ENCODE measurements at regions not wholly inside any gene's neighbourhood (a gene's known extent, or its start where the extent isn't known, plus 50 kb on each side); places are given as distances from the start of the nearest gene placed in this dataset.
"Not testable (repeated sequence)": the region's sequence is repeated elsewhere in the genome, so short reads cannot be mapped to it uniquely, and the experiment has no call there.

DNA sequence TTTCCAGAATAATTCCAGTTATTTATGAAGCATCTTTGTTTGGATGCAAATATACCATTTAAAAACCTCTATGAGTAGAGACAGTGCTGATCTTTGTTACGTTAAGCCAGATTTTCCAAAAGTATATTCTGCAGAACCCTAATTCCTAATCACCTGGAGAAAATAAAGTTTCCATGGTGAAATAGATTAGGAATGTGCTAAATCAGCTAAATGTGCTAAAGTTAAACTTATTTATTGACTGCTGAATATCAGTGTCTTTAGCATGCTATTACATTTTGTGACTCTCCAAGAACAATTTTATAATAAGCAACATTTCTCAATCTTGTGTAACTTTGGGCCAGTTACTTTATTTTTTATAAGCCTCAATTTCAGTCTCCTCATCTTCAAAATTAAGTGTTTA, 196.3 kb upstream of the NFIA start:
- no peak for DNase-seq

DNA sequence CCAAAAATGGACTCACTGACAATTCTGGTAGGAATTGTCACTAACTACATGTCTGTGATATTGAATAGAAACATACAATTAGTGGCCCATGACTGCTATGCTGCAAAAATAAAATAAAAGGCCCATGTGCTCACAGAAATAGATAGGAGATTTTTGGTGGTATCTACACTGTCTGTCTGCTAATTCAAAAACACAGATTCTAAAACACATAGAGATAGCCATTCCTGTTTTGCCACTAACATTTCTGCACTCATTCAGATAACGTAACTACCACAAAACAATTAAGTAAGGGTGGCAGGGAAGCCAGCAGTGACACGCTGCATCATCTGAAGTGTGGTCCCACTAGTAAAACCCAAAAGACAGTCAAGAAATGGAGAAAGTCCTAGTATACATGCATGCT, 202.2 kb upstream of the NFIA start:
- no peak for DNase-seq

DNA sequence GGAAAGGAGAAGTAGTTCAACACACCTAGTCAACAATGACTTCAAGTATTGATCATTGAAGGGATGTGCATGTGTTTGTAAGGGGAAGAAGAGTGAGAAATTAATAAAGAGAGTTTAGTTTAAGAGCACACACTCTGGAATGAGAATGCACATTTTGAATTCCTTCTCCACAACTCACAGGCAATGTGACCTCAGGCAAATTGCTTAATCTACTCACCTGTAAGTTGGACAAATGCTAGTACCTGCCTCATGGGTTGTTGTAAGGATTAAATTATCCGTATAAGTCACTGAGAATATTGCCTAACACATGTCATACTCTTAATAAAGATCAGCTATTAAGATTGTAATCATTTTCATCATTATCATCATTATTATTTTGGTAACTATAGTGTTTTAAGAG, 204.0 kb upstream of the NFIA start:
- no peak for DNase-seq

DNA sequence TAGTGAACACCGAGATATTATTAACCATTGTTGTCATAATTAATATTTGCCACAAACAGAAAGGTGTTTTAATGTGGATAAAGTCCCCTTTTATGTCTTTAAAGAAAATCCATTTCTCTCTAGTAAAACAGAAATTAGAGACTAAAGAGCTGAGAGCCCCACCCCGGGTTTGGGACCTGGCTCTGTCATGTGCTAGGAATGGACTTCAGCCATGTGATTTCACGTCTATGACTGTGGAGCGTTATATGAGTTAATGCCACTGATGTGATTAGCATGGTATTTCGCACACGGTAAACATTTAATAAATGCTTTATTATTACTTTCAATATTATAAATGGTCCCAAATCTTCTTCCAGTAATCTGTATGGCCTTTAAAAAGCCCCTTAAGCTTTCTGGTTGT, 205.0 kb upstream of the NFIA start:
- DNase-seq: no peak

DNA sequence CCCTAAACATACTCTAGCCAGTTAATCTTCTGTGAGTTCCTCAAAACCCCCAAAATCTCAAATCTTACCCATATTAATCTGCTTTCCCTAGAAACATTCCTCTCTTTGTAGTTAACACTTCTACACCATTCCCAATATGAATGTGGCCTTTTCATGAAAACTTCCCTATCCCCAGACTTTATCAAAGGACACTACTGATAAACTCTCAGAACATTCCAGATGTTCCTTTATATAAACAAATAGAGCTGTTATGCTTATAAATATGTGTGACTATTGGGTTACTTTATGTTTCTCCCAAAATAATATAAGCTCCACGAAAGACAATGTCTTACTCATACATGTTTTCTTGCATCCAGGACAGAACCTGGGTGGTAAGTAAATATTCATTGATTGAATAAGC, 205.4 kb upstream of the NFIA start:
- DNase-seq: no peak

DNA sequence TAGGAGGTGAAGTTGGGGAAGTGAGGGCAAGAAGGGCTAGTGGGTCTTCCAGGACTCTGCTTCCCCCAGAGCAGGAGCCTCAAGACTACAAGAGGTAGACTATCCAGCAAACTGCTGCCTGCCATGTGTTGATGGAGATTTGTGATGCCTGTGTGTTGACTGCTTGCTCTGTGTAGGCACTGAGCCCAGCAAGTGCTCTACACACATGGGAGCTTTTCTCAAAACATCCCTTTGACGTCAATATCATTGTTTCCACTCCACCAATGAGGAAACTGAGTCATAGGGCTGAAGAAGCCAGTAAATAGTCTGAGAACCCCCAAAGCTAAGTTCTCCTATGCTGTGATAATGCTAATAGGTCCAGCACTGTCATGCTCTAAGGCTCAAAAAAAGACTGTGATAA, 207.2 kb upstream of the NFIA start:
- no peak for DNase-seq

DNA sequence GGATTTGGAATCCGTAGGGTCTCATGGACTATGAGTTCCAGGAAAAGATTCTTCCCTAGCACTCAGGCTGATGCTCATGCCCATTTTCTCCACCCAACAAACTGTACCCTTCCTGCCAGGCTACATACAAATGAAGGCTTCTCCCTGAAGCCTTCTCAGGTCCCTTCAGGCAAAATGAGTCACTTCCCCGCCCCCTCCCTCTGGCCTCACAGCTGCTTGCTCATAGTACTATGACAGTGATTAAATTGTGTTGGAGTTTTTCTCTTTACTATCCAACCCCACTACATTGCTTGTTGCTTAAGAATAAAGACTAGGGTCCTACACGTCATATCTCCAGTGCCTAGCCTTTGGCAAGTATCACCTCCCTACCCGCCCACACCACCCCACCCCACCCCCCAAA, 207.6 kb upstream of the NFIA start:
- no peak for DNase-seq

DNA sequence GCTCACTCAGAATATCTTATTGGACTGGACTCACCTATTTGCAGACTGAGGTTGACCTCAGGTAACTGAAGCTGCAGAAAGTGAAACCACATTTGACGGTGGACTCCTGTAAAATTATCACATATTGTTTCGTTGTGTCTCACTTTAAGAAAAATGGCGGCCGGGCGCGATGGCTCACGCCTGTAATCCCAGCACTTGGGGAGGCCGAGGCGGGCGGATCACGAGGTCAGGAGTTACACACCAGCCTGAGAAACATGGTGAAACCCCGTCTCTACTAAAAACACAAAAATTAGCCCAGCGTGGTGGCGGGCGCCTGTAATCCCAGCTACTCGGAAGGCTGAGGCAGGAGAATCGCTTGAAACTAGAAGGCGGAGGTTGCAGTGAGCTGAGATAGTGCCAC, 209.0 kb upstream of the NFIA start:
- DNase-seq: not testable (repeated sequence)

DNA sequence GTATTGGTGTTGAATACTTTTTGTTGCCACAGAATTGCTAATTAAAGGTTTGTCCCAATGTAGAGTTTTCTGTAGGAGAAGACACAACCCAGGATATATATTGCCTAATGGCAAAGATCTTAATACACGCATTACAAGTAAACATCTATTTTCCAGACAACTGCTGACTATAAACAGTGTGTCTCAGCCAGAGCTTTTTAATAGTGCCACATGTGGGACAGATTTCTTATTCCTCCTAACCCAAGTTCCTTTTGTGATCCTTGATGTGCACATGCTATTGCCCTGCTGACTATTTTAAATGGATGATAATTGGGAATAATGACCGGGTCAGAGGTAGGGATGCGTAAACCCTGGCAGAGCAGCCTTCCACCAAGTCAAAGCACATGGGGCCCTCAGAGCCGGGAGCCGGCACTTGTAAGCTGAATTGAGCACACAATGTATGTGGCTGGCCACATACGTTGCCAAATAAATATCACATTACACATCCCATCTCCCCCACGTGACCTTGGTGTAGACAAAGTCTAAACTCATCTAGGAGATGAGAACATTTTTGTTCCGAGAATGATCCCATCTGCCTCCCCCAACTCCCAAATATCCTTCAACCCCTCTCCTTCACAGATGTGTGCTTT, 209.8 kb upstream of the NFIA start:
- no peak for DNase-seq

DNA sequence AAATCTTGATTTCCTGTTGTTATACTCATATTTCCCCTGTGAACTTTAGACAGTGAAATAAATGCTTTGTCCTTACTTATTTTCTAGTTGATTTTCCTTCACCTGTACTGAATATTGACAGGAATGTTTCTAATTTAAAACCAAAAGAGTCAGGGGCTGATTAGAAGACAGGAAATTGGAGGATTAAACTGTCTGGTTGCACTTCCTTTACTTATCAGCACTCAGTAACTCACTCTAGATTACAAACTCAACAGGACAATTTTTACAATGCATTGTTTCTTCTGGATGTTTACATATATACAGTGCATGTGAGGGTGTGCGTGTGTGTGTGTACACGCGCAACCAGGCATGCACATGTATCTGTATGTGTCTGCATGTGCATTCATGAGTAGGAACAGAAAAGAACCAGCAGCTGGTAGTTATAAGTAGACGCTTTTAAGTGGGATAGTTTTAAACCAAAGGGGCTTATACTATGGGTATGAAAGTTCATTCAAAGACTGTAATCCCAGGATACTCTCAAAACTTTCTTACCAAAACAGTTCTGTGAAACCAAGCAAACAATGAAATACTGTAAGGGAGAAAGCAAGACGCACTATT, 212.0 kb upstream of the NFIA start:
- DNase-seq: no peak

DNA sequence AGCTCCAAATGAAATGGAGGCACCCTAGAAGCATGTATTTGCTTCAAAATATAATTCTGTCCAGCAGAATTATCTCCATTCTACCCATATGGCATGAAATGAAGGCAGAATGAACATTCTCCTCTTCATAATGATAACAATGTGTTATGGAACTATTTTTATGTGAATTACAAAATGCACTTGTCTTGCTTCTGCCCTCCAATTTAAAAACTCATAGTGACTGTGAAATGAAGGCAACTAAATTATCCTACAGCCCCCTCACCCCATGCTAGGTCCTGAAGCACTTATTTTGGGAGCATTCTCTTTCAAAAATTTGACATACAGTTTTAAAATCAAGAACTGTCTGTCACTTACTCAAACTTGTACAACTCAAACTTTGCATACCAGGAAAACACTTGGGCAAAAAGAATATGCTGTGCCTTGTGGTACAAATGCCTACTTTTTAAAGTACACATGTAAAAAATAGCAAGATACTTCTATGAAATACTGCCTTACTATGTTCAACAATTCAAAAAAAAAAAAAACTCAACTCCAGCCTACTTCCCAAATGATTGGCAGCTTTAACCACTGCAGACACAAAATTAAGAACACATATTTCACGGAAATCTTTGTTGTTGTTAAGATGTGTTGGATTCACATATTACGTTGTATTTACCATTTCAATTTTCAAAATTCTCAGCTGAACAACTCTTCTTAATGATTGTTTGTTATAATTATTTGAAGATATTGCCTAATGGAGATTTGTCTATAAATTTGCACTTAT, 213.3 kb upstream of the NFIA start:
- DNase-seq: no peak

DNA sequence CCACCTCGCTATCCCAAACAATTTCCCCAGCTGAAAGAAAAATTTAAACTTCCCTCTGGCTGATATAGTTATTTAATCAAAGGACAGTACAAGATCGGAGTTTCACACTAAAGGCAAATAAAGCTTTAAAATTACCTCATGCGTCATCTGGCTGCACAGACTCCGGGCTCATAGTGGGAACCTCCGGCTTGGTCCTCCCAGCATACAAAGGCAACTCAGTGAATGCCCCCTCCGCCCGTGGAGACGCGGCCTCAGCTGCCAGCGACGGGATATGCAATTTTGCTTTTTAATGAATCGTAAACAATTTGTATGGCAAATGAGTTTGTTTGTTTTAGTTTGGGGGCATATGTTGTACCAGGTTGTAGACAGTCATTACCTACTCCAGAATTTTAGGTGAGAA, 214.6 kb upstream of the NFIA start:
- DNase-seq: no peak

DNA sequence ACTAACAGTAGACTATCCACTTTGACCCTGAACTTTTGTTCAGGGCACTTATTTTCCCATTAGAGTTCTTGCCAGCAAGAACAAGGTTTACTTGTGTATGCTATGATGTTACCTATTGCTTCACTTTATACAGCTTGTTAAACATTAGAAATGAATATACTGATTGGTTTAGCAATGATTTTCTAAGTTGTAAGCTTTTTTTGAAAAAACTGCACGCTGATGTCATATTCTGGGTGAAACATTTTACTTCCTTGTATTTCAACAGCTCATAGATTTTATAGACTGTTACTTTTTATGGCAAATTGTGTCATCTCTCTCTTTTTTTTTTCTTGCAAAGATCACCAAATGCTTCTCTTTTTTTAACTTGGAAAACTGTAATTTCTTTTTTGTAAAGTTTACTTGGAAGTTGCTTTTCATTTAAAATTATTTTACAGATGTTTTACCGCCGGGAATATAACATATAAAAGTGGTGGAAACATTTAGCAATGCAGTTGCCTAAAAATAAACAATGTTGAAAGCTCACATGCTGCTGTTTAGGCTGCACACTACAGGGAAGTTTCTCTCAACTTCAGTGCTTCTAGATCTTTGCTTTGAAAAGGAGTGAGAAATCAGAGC, 215.3 kb upstream of the NFIA start:
- no peak for DNase-seq

DNA sequence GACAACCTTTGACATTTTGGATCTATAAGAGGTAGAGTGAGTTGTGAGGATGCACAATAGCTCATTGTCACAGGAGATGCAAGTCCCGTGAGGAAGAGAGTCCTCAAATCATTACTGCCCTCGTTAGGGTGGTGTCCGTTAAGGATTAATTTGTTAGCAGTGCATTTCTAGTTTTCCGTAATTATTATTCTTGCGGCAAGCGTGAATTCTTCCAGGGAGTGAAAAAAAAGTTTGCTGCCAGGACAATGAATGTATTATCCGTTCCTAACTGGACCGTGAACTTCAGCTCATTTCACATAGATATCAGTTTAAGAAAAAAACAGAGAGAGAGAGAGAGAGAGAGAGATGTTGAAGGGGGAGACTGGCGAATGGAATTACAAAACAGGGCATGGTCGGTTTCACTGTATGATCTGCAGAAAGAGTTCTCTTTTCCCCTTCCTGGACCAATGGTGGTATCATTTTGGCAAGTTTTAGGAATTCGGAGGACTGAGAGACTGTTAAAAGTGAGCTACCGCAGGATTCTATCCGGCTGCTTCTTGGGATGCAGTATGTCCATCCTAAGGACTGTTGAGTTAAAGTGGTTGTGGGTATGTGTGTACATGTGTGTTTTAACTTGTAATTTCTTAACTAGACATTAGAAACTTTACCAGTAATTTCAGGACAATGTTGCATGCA, 216.0 kb upstream of the NFIA start:
- no peak for DNase-seq

DNA sequence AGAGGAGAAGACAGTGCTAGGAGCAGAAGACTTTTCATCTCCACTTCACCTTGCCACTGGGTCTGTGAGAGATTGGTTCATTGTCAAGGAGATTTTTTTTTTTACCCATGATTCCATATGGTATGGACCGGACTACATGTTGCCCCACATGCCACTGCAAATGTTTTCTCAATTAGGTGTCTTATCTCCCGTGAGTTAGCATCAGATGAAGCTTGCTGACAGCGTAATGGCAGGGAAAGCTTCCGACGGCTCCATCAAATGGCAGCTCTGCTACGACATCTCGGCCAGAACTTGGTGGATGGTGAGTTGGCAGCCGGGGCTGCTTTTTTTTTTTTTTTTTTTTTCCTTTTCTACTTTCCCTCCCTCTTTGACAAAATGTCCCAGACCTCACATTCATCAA, 217.2 kb upstream of the NFIA start:
- no peak for DNase-seq

DNA sequence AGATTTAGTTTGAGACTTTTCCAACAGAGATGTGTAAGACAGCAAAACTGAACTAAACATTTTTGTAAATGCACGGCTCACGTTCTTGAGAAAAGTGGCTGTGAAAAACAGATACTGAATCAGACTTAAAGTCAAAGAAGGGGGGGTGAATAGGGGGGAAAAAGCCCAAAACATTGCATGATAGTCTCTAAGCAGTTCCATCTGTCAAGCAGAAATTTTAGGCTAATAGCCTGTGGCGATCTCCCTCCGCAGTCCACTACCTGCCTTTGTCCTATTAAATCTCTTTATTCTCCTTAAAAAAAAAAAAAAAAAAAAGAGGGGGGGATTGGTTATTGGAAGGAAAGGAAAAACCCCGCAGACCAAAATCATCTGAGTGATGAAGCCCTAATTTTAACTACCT, 217.6 kb upstream of the NFIA start:
- no peak for DNase-seq

DNA sequence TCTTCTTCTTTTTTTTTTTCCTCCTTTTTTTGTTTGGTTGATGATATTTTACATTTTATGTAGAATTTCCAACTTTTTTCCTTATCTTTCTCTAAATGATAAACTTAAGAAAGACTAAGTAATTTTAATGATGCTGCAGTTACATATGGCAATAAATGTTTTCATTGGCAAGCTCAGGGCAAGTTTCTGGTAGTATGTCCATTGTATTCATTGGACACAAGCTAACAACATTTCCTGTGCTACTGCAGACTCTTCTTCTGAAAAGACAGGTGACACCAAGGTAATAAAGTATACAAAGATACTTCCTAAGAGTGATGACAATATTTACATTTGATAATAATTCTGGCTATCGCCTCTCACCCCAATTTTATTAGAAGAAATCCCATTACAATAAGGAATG, 219.2 kb upstream of the NFIA start:
- no peak for DNase-seq

DNA sequence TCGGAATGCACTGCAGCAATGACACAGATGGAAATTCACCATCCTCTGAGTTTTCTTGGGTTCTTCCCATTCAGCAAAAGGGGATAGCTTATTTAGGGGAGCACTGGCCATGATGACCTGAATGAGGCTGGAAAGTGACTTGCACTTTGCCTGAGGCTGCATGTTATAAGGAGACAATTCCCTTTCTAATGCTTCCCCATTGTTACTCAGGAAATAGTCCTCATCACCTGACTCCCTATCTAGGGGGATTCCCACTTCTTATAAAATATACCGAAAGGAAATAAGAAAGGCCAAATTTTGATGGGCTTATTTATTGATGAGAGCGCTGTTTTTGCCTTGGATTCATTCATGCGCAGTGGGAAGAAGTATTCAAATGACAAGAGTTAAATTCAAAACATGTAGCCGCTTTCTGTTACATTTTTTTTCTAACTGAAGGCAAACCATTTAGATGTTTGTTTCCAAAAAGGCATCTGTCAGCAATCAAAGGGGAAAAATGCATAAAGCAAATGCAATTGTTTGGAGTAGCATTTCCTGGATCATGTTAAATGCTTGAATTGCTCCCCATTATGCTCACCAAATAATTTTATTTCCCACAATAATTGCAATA, 220.3 kb upstream of the NFIA start:
- DNase-seq: no peak

DNA sequence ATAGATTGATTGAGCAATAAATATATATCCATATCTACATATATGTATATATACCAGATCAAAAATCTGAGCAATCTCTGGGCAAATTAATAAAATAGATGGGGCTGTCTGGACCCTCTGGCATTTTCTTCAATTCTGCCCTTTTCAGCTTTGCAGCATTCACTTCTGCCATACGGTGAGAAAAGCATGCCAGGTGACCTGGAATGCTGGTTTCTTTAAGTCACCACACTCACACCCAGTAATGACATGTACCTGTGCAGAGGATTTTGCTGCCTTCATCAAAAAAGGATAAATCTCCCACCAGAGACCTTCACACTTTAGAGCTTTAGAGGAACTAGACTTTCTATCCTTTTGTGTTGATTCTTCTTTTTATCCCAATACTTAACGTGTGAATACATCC, 223.2 kb upstream of the NFIA start:
- no peak for DNase-seq

DNA sequence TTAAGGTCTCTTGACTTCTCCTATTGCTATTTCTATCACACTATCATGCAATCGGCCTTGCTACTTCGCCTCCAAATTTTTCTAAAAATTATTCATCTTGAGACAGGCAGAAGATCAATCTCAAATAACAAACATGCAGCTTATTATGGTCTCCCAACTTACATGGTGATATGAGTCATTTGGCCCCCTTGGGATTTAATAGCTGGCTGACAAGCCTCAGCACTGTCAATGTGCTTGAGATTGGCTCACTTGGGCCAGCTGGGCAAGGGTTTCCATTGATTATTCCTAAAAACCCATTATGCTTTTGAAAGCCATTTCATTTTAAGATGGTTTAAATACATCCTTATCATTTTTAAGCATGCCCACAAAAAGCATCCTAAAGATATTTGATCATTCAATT, 224.5 kb upstream of the NFIA start:
- DNase-seq: no peak

DNA sequence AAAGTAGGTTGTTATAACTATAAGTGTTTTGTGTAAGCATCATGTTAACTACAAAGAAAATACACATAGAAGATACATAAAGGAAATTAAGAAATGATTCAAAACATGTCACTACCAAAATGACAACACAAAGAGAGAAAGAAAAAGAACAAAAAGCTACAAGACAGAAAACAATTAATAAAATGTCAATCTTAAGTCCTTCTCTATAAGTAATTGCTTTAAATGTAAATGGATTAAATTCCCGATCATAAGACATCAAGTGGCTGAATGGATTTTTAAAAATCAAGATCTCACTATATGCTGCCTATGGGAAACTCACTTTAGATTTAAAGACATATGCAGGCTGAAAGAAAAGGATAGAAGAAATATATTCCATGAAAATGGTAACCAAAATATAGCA, 232.3 kb upstream of the NFIA start:
- no peak for DNase-seq

DNA sequence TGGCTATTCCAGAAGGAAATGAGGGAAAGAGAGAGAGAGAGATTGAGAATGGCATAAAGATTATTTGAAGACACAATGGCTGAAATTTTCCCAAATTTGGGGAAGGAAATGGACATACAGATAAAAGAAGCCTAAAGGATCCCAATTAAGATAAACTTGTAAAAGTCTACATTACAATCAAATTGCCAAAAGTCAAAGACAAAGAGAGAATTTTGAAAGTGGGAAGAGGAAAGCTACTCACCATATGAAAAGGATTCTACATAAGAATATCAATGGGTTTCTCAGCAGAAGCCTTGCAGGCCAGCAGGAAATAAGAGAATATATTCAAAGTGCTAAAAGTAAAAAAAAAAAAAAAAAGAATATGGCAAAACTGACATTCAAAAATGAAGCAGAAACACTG, 233.0 kb upstream of the NFIA start:
- DNase-seq: no peak

DNA sequence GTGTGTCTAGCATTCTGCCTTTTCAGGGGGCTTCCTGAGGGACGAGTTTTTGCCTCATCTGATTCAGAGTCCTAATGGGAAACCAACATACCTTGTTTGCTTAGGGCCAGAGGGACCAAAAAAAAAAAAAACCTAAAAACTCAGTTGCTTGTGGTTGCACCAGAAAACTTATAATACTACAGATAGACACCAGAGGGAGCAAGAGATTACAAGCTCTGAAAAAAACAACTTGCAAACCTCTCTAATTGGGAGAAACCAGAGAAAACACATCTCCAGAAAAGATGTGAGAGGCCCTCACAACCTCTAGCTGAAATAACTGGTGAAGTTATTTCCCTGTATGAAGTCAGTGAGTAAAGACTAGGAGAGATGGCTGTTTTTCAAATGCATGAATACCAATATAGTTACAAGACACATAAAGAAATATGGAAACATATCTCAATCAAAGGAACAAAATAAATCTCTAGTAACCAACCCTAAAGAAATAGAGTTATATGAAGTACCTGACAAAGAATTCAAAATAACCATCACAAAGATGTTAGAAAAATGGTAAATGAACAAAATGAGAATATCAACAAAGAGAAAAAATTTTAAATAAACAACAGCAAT, 233.7 kb upstream of the NFIA start:
- no peak for DNase-seq

All from activated gamma-delta T cell treated with Interleukin-2 at 50 U/mL for 16 hours (primary cell).